ENCODE measurements at regions not wholly inside any gene's neighbourhood (a gene's known extent, or its start where the extent isn't known, plus 50 kb on each side); places are given as distances from the start of the nearest gene placed in this dataset.

- Histone ChIP-seq H3K4me1 (no peaks in the 10 kb centered on the region), H3K27ac (no peak overlapping the region), H3K36me3 (no peaks in the 10 kb centered on the region), H3K4me3 (no peak overlapping the region), H3K27me3 (no peaks in the 10 kb centered on the region), H3K9me3 (no peaks in the 10 kb centered on the region)
- TF ChIP-seq CTCF (IDR thresholded peaks at IDR 0.05) (no peak), POLR2A (IDR thresholded peaks at IDR 0.05) (no peak), EP300 (IDR thresholded peaks at IDR 0.05) (no peak)
- no peak for DNase-seq (ENCODE audit: low spot score in 2 of 2)
- WGBS, 2 donors: 63 to 79% methylated on average over 11 to 13 of the region's 13 CpGs
Observed at GRCh38 chr2:72010647-72011369, 136.9 kb downstream of the CYP26B1 start.

- TF ChIP-seq POLR2A (IDR thresholded peaks at IDR 0.05): no peak
- TF ChIP-seq CTCF (IDR thresholded peaks at IDR 0.05): no peak
- TF ChIP-seq EP300 (IDR thresholded peaks at IDR 0.05): no peak
- no peak for DNase-seq (ENCODE audit: low spot score in 2 of 2)
- WGBS, 2 donors: 89 to 94% methylated on average over 9 to 10 of the region's 10 CpGs
Observed at GRCh38 chr2:72008608-72009007, 139.1 kb downstream of the CYP26B1 start.

GRCh38 chr2:72007402-72007801 lies 140.3 kb downstream of the CYP26B1 start:
- 74 to 82% methylated on average over 9 of the region's 9 CpGs for WGBS, 2 donors
- H3K4me1 ChIP-seq: no peaks in the 10 kb centered on the region
- TF ChIP-seq CTCF (IDR thresholded peaks at IDR 0.05): no peak
- no peak for TF ChIP-seq POLR2A (IDR thresholded peaks at IDR 0.05)
- no peak for TF ChIP-seq EP300 (IDR thresholded peaks at IDR 0.05)

More at GRCh38 chr2:72008608-72009007, 139.1 kb downstream of the CYP26B1 start:
- no peak overlapping the region for H3K4me3 ChIP-seq
- no peaks in the 10 kb centered on the region for H3K4me1 ChIP-seq
- no peaks in the 10 kb centered on the region for H3K36me3 ChIP-seq
- H3K27ac ChIP-seq: no peak overlapping the region
- no peaks in the 10 kb centered on the region for H3K9me3 ChIP-seq
- H3K27me3 ChIP-seq: no peaks in the 10 kb centered on the region

GRCh38 chr2:72006188-72006736 lies 141.4 kb downstream of the CYP26B1 start:
- no peaks in the 10 kb centered on the region for H3K9me3 ChIP-seq
- H3K27me3 ChIP-seq: no peaks in the 10 kb centered on the region
- no peak for DNase-seq (ENCODE audit: low spot score in 2 of 2)
- WGBS, 2 donors: 90% methylated on average over 8 of the region's 8 CpGs
- H3K4me3 ChIP-seq: no peak overlapping the region
- H3K36me3 ChIP-seq: no peaks in the 10 kb centered on the region
- no peak overlapping the region for H3K27ac ChIP-seq
- H3K4me1 ChIP-seq: no peaks in the 10 kb centered on the region
- TF ChIP-seq CTCF (IDR thresholded peaks at IDR 0.05): no peak
- TF ChIP-seq EP300 (IDR thresholded peaks at IDR 0.05): no peak
- no peak for TF ChIP-seq POLR2A (IDR thresholded peaks at IDR 0.05)

More at GRCh38 chr2:72007402-72007801, 140.3 kb downstream of the CYP26B1 start:
- H3K4me3 ChIP-seq: no peak overlapping the region
- H3K27ac ChIP-seq: no peak overlapping the region
- no peaks in the 10 kb centered on the region for H3K27me3 ChIP-seq
- no peaks in the 10 kb centered on the region for H3K9me3 ChIP-seq
- no peak for DNase-seq (ENCODE audit: low spot score in 2 of 2)
- H3K36me3 ChIP-seq: no peaks in the 10 kb centered on the region

GRCh38 chr2:72004976-72005375 lies 142.7 kb downstream of the CYP26B1 start:
- no peak for DNase-seq (ENCODE audit: low spot score in 2 of 2)
- no peaks in the 10 kb centered on the region for H3K36me3 ChIP-seq
- no peaks in the 10 kb centered on the region for H3K27me3 ChIP-seq
- TF ChIP-seq CTCF (IDR thresholded peaks at IDR 0.05): no peak
- no peak for TF ChIP-seq EP300 (IDR thresholded peaks at IDR 0.05)
- TF ChIP-seq POLR2A (IDR thresholded peaks at IDR 0.05): no peak
- no peaks in the 10 kb centered on the region for H3K9me3 ChIP-seq
- WGBS, 2 donors: 92 to 93% methylated on average over 6 of the region's 6 CpGs
- no peak overlapping the region for H3K4me3 ChIP-seq
- H3K4me1 ChIP-seq: no peaks in the 10 kb centered on the region
- no peak overlapping the region for H3K27ac ChIP-seq

Data from tibial nerve (tissue), 4 donors.